ENCODE measurements at regions not wholly inside any gene's neighbourhood (a gene's known extent, or its start where the extent isn't known, plus 50 kb on each side); places are given as distances from the start of the nearest gene placed in this dataset.

DNA sequence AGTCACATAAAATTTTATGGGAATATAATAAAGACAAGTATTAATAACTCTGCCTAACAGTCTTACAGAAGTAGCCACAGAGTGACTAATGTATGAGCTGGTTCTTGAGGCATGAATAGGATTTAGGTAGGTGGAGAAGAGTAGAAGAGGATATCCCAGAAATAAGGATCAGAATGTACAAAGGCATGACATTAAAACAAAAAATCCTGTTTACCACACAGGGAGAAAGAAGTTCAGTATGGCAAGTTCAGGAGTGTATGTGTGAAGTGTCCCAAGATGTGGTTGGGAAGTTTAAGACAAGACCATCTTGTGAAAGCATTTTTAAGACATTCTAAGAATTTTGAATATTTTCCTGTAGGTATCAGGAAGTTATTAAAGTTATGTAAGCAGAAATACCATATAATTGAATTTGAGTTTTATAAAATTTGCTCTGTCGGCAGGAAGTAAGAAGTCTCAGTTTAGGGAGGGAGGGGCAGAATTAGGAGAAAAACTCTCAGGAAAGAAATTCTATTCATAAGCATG is 64.7 kb upstream of the CAV2 start:
- no peaks in the 10 kb centered on the region for H3K4me1 ChIP-seq (ENCODE audit: control insufficient read depth in 4 of 4, insufficient read depth in 4 of 4, low read length in 3 of 4)
- no peaks in the 10 kb centered on the region for H3K27me3 ChIP-seq (ENCODE audit: control insufficient read depth in 4 of 4, insufficient read depth in 4 of 4, low read length in 3 of 4)
- TF ChIP-seq, protein P1, sequence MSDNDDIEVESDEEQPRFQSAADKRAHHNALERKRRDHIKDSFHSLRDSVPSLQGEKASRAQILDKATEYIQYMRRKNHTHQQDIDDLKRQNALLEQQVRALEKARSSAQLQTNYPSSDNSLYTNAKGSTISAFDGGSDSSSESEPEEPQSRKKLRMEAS (IDR thresholded peaks at IDR 0.05) = no peak
- TF ChIP-seq YY1 (IDR thresholded peaks at IDR 0.05) (no peak), HNF4G (IDR thresholded peaks at IDR 0.05) (no peak), TAF1 (conservative IDR thresholded peaks at IDR 0.05) (no peak), GABPA (IDR thresholded peaks at IDR 0.05 in 1 of 2, conservative IDR thresholded peaks at IDR 0.05 in 1 of 2) (no peak)
- TF ChIP-seq, protein P2, sequence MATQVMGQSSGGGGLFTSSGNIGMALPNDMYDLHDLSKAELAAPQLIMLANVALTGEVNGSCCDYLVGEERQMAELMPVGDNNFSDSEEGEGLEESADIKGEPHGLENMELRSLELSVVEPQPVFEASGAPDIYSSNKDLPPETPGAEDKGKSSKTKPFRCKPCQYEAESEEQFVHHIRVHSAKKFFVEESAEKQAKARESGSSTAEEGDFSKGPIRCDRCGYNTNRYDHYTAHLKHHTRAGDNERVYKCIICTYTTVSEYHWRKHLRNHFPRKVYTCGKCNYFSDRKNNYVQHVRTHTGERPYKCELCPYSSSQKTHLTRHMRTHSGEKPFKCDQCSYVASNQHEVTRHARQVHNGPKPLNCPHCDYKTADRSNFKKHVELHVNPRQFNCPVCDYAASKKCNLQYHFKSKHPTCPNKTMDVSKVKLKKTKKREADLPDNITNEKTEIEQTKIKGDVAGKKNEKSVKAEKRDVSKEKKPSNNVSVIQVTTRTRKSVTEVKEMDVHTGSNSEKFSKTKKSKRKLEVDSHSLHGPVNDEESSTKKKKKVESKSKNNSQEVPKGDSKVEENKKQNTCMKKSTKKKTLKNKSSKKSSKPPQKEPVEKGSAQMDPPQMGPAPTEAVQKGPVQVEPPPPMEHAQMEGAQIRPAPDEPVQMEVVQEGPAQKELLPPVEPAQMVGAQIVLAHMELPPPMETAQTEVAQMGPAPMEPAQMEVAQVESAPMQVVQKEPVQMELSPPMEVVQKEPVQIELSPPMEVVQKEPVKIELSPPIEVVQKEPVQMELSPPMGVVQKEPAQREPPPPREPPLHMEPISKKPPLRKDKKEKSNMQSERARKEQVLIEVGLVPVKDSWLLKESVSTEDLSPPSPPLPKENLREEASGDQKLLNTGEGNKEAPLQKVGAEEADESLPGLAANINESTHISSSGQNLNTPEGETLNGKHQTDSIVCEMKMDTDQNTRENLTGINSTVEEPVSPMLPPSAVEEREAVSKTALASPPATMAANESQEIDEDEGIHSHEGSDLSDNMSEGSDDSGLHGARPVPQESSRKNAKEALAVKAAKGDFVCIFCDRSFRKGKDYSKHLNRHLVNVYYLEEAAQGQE (IDR thresholded peaks at IDR 0.05) = no peak
- TF ChIP-seq, protein P3, sequence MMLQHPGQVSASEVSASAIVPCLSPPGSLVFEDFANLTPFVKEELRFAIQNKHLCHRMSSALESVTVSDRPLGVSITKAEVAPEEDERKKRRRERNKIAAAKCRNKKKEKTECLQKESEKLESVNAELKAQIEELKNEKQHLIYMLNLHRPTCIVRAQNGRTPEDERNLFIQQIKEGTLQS (IDR thresholded peaks at IDR 0.05) = no peak
- no peak overlapping the region for H3K27ac ChIP-seq (ENCODE audit: low read depth in 1 of 2, low read length in 2 of 2)
- no peak overlapping the region for H3K4me3 ChIP-seq (ENCODE audit: low read depth in 1 of 3, low read length in 3 of 3)
- no peak overlapping the region for H3K9ac ChIP-seq (ENCODE audit: low read depth in 1 of 2, low read length in 2 of 2)
- H3K9me3 ChIP-seq (ENCODE audit: control insufficient read depth in 4 of 4, low read length in 3 of 4) = no peaks in the 10 kb centered on the region
- WGBS = 91% methylated on average over 1 of the region's 1 CpG
- no peak for DNase-seq (ENCODE audit: low spot score)
- no peaks in the 10 kb centered on the region for H3K36me3 ChIP-seq (ENCODE audit: control insufficient read depth in 4 of 4, insufficient read depth in 3 of 4, low read depth in 1 of 4, low read length in 3 of 4)

DNA sequence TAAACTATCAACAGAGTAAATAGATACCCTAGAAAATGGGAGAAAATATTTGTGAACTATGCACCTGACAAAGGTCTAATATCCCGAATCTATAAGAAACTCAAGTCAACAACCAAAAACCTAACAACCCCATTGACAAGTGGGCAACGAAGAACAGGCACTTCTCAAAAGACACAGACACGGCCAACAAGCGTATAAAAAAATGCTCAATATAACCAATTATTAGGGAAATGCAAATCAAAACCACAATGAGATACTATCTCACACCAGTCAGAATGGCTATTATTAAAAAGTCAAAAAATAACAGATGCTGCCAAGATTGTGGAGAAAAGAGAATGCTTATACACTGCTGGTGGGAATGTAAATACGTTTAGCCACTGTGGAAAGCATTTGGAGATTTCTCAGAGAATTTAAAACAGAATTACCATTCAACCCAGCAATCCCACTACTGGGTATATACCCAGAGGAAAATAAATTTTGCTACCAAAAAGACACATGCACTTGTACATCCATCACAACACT is 63.2 kb upstream of the CAV2 start:
- WGBS = 77% methylated on average over 5 of the region's 5 CpGs
- Histone ChIP-seq H3K4me1 (ENCODE audit: control insufficient read depth in 4 of 4, insufficient read depth in 4 of 4, low read length in 3 of 4) (no peaks in the 10 kb centered on the region), H3K27me3 (ENCODE audit: control insufficient read depth in 4 of 4, insufficient read depth in 4 of 4, low read length in 3 of 4) (no peaks in the 10 kb centered on the region), H3K36me3 (ENCODE audit: control insufficient read depth in 4 of 4, insufficient read depth in 3 of 4, low read depth in 1 of 4, low read length in 3 of 4) (no peaks in the 10 kb centered on the region), H3K9ac (ENCODE audit: low read depth in 1 of 2, low read length in 2 of 2) (no peak overlapping the region), H3K9me3 (ENCODE audit: control insufficient read depth in 4 of 4, low read length in 3 of 4) (no peaks in the 10 kb centered on the region), H3K4me3 (ENCODE audit: low read depth in 1 of 3, low read length in 3 of 3) (no peak overlapping the region), H3K27ac (ENCODE audit: low read depth in 1 of 2, low read length in 2 of 2) (no peak overlapping the region)
- TF ChIP-seq SP1 (IDR thresholded peaks at IDR 0.05) (no peak), EGR1 (IDR thresholded peaks at IDR 0.05; ENCODE audit: low read depth in 2 of 2) (no peak), RAD21 (IDR thresholded peaks at IDR 0.05) (no peak), RXRA (IDR thresholded peaks at IDR 0.05) (no peak), TAF1 (conservative IDR thresholded peaks at IDR 0.05) (no peak), HNF4G (IDR thresholded peaks at IDR 0.05) (no peak), FOXA2 (IDR thresholded peaks at IDR 0.05) (no peak)
- TF ChIP-seq, protein P3 (IDR thresholded peaks at IDR 0.05) = no peak
- no peak for DNase-seq (ENCODE audit: low spot score)

DNA sequence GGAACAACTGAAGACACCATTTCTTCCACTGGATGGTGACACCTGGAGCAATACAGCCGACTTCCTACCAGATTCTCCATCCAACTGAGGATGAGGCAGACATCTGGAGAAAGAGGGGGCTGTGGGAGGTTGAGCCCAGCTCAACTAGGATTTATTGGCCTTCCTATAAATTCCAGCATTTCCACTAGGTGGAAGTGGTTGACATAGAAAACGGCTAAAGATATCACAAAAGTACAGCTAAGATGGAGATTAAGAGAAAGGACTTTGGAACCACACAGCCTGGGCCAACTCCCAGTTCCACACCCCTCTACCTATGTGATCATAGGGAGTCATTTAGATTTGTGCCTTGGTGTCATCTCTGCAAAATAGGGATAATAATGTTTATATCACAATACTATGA is 61.3 kb upstream of the CAV2 start:
- no peak for DNase-seq (ENCODE audit: low spot score)
- Histone ChIP-seq H3K9ac (ENCODE audit: low read depth in 1 of 2, low read length in 2 of 2) (no peak overlapping the region), H3K27ac (ENCODE audit: low read depth in 1 of 2, low read length in 2 of 2) (no peak overlapping the region), H3K27me3 (ENCODE audit: control insufficient read depth in 4 of 4, insufficient read depth in 4 of 4, low read length in 3 of 4) (no peaks in the 10 kb centered on the region), H3K4me3 (ENCODE audit: low read depth in 1 of 3, low read length in 3 of 3) (no peak overlapping the region), H3K36me3 (ENCODE audit: control insufficient read depth in 4 of 4, insufficient read depth in 3 of 4, low read depth in 1 of 4, low read length in 3 of 4) (no peaks in the 10 kb centered on the region), H3K4me1 (ENCODE audit: control insufficient read depth in 4 of 4, insufficient read depth in 4 of 4, low read length in 3 of 4) (no peaks in the 10 kb centered on the region), H3K9me3 (ENCODE audit: control insufficient read depth in 4 of 4, low read length in 3 of 4) (no peaks in the 10 kb centered on the region)
- WGBS = 50% methylated on average over 2 of the region's 2 CpGs
- TF ChIP-seq TAF1 (conservative IDR thresholded peaks at IDR 0.05) (no peak), SP1 (IDR thresholded peaks at IDR 0.05) (no peak), EGR1 (IDR thresholded peaks at IDR 0.05; ENCODE audit: low read depth in 2 of 2) (no peak)
- TF ChIP-seq, protein P4, sequence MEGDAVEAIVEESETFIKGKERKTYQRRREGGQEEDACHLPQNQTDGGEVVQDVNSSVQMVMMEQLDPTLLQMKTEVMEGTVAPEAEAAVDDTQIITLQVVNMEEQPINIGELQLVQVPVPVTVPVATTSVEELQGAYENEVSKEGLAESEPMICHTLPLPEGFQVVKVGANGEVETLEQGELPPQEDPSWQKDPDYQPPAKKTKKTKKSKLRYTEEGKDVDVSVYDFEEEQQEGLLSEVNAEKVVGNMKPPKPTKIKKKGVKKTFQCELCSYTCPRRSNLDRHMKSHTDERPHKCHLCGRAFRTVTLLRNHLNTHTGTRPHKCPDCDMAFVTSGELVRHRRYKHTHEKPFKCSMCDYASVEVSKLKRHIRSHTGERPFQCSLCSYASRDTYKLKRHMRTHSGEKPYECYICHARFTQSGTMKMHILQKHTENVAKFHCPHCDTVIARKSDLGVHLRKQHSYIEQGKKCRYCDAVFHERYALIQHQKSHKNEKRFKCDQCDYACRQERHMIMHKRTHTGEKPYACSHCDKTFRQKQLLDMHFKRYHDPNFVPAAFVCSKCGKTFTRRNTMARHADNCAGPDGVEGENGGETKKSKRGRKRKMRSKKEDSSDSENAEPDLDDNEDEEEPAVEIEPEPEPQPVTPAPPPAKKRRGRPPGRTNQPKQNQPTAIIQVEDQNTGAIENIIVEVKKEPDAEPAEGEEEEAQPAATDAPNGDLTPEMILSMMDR (IDR thresholded peaks at IDR 0.05; ENCODE audit: low read depth, low read length, missing input control) = peak; percentile 27
- TF ChIP-seq, protein P2 (IDR thresholded peaks at IDR 0.05) = no peak
- TF ChIP-seq, protein P5, sequence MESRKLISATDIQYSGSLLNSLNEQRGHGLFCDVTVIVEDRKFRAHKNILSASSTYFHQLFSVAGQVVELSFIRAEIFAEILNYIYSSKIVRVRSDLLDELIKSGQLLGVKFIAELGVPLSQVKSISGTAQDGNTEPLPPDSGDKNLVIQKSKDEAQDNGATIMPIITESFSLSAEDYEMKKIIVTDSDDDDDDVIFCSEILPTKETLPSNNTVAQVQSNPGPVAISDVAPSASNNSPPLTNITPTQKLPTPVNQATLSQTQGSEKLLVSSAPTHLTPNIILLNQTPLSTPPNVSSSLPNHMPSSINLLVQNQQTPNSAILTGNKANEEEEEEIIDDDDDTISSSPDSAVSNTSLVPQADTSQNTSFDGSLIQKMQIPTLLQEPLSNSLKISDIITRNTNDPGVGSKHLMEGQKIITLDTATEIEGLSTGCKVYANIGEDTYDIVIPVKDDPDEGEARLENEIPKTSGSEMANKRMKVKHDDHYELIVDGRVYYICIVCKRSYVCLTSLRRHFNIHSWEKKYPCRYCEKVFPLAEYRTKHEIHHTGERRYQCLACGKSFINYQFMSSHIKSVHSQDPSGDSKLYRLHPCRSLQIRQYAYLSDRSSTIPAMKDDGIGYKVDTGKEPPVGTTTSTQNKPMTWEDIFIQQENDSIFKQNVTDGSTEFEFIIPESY (IDR thresholded peaks at IDR 0.05) = no peak
